Neural progenitor cell (in vitro differentiated cells): ENCODE measurements at regions not wholly inside any gene's neighbourhood (a gene's known extent, or its start where the extent isn't known, plus 50 kb on each side); places are given as distances from the start of the nearest gene placed in this dataset.

Experiments
- DNase-seq: peaks from one replicate; pipeline ENCODE4 v3.0.0-alpha.2; 2016; ENCODE audit warnings: low spot score
- H2AFZ ChIP-seq: fragments of 200-600 bp; sonication (generic); replicated peaks from 2 replicates; pipeline ENCODE4 v1.6.1; 2016; ENCODE audit warnings: antibody characterized with exemption
- H3F3A ChIP-seq: fragments of 200-600 bp; sonication (generic); 2 replicates; pipeline ENCODE4 v1.6.1; 2016; ENCODE audit warnings: antibody characterized with exemption, low read depth
- H3K27ac ChIP-seq: fragments of 200-600 bp; sonication (generic); 2 replicates; pipeline ENCODE4 v1.5.1; 2016; ENCODE audit warnings: mild to moderate bottlenecking
- H3K27me3 ChIP-seq: fragments of 200-600 bp; sonication (generic); 2 replicates; pipeline ENCODE4 v1.6.1; 2016; ENCODE audit warnings: mild to moderate bottlenecking, moderate library complexity
- H3K36me3 ChIP-seq: fragments of 200-600 bp; sonication (generic); 2 replicates; pipeline ENCODE4 v1.5.1; 2016
- H3K4me1 ChIP-seq: fragments of 200-600 bp; sonication (generic); 2 replicates; pipeline ENCODE4 v1.6.1; 2016; ENCODE audit warnings: mixed run types
- H3K4me2 ChIP-seq: fragments of 200-600 bp; sonication (generic); 2 replicates; pipeline ENCODE4 v1.6.1; 2016
- H3K4me3 ChIP-seq: fragments of 200-600 bp; sonication (generic); 2 replicates; pipeline ENCODE4 v1.5.1; 2016
- H3K79me2 ChIP-seq: fragments of 200-600 bp; sonication (generic); 2 replicates; pipeline ENCODE4 v1.6.1; 2016; ENCODE audit warnings: low read depth
- H3K9ac ChIP-seq: fragments of 200-600 bp; sonication (generic); 2 replicates; pipeline ENCODE4 v1.6.1; 2016
- H3K9me3 ChIP-seq: fragments of 200-600 bp; sonication (generic); 2 replicates; pipeline ENCODE4 v1.5.1; 2016; ENCODE audit warnings: low read depth
- H4K20me1 ChIP-seq: fragments of 200-600 bp; sonication (generic); 2 replicates; pipeline ENCODE4 v1.6.1; 2016; ENCODE audit warnings: low read depth
- H3K27ac Mint-ChIP-seq: 3 replicates; pipeline ENCODE4 v1.8.0; 2021; ENCODE audit warnings: mixed read lengths
- H3K27me3 Mint-ChIP-seq: 2 replicates; pipeline ENCODE4 v1.8.0; 2022; ENCODE audit warnings: low read depth, mild to moderate bottlenecking, inconsistent platforms, moderate library complexity, mixed read lengths; ENCODE audit not compliant: insufficient read depth
- H3K36me3 Mint-ChIP-seq: 3 replicates; pipeline ENCODE4 v1.8.0; 2021; ENCODE audit warnings: mixed read lengths
- H3K4me1 Mint-ChIP-seq: 3 replicates; pipeline ENCODE4 v1.8.0; 2021; ENCODE audit warnings: mixed read lengths
- H3K4me3 Mint-ChIP-seq: 3 replicates; pipeline ENCODE4 v1.8.0; 2021; ENCODE audit warnings: mild to moderate bottlenecking, moderate library complexity, mixed read lengths
- H3K9me3 Mint-ChIP-seq: 3 replicates; pipeline ENCODE4 v1.8.0; 2020; ENCODE audit warnings: mixed read lengths
- CTCF ChIP-seq: fragments of 200-600 bp; sonication (generic); IDR thresholded peaks from 2 replicates; pipeline ENCODE4 v1.5.1; 2017; ENCODE audit warnings: antibody characterized with exemption, mild to moderate bottlenecking
- EZH2 ChIP-seq: fragments of 200-600 bp; sonication (generic); IDR thresholded peaks from 2 replicates; pipeline ENCODE4 v1.6.1; 2017; ENCODE audit warnings: antibody characterized with exemption, mild to moderate bottlenecking, moderate library complexity
- EZH2phosphoT487 ChIP-seq: fragments of 200-600 bp; sonication (generic); IDR thresholded peaks from 2 replicates; pipeline ENCODE4 v1.6.1; 2017; ENCODE audit warnings: antibody characterized with exemption

GRCh38 chr9:129318121-129319075 lies 140.3 kb upstream of the IER5L start:
- H2AFZ ChIP-seq = no peak overlapping the region
- no peak overlapping the region for H3K27ac ChIP-seq
- H3F3A ChIP-seq = no peaks in the 10 kb centered on the region
- H3K9me3 Mint-ChIP-seq = no peaks in the 10 kb centered on the region
- no peaks in the 10 kb centered on the region for H3K36me3 ChIP-seq
- DNase-seq = peak; percentile 30
- H3K27me3 Mint-ChIP-seq = peaks cover 16% of the 10 kb centered on the region
- no peak overlapping the region for H3K4me2 ChIP-seq
- TF ChIP-seq EZH2 (no peak), EZH2phosphoT487 (no peak), CTCF (no peak)
- H3K79me2 ChIP-seq = no peaks in the 10 kb centered on the region
- H3K4me3 Mint-ChIP-seq = peak overlapping the region; percentile 16
- peaks cover 59% of the 10 kb centered on the region for H3K4me1 Mint-ChIP-seq
- H3K27me3 ChIP-seq = no peaks in the 10 kb centered on the region
- no peak overlapping the region for H3K9ac ChIP-seq
- no peak overlapping the region for H3K4me3 ChIP-seq
- H3K36me3 Mint-ChIP-seq = no peaks in the 10 kb centered on the region
- peaks cover 8% of the 10 kb centered on the region for H3K4me1 ChIP-seq
- no peaks in the 10 kb centered on the region for H4K20me1 ChIP-seq
- H3K27ac Mint-ChIP-seq = peak overlapping the region; percentile 88
- H3K9me3 ChIP-seq = no peaks in the 10 kb centered on the region

GRCh38 chr9:129317179-129318011 lies 139.3 kb upstream of the IER5L start:
- H3K79me2 ChIP-seq = no peaks in the 10 kb centered on the region
- no peak overlapping the region for H3K4me3 ChIP-seq
- peak; percentile 36 for DNase-seq

More at GRCh38 chr9:129317179-129318011, 139.3 kb upstream of the IER5L start:
- Histone ChIP-seq H3K9me3 (no peaks in the 10 kb centered on the region), H3K36me3 (no peaks in the 10 kb centered on the region), H3K4me2 (no peak overlapping the region), H3K4me1 (peaks cover 8% of the 10 kb centered on the region), H4K20me1 (no peaks in the 10 kb centered on the region), H3K27ac (no peak overlapping the region), H3K9ac (no peak overlapping the region), H2AFZ (peak overlapping the region; percentile 63), H3K27me3 (no peaks in the 10 kb centered on the region), H3F3A (no peaks in the 10 kb centered on the region)
- Mint-ChIP-seq H3K36me3 (no peaks in the 10 kb centered on the region), H3K9me3 (no peaks in the 10 kb centered on the region), H3K4me1 (peaks cover 51% of the 10 kb centered on the region), H3K27me3 (peaks cover 17% of the 10 kb centered on the region), H3K27ac (peak overlapping the region; percentile 6), H3K4me3 (peak overlapping the region; percentile 24)
- TF ChIP-seq EZH2 = no peak
- TF ChIP-seq CTCF = no peak
- no peak for TF ChIP-seq EZH2phosphoT487
